Neural progenitor cell (in vitro differentiated cells): ENCODE measurements at regions not wholly inside any gene's neighbourhood (a gene's known extent, or its start where the extent isn't known, plus 50 kb on each side); places are given as distances from the start of the nearest gene placed in this dataset.

Experiments used
- CTCF ChIP-seq: fragments of 200-600 bp; sonication (generic); IDR thresholded peaks from 2 replicates; pipeline ENCODE4 v1.5.1; 2017; ENCODE audit warnings: antibody characterized with exemption, mild to moderate bottlenecking
- EZH2 ChIP-seq: fragments of 200-600 bp; sonication (generic); IDR thresholded peaks from 2 replicates; pipeline ENCODE4 v1.6.1; 2017; ENCODE audit warnings: antibody characterized with exemption, mild to moderate bottlenecking, moderate library complexity
- EZH2phosphoT487 ChIP-seq: fragments of 200-600 bp; sonication (generic); IDR thresholded peaks from 2 replicates; pipeline ENCODE4 v1.6.1; 2017; ENCODE audit warnings: antibody characterized with exemption

DNA sequence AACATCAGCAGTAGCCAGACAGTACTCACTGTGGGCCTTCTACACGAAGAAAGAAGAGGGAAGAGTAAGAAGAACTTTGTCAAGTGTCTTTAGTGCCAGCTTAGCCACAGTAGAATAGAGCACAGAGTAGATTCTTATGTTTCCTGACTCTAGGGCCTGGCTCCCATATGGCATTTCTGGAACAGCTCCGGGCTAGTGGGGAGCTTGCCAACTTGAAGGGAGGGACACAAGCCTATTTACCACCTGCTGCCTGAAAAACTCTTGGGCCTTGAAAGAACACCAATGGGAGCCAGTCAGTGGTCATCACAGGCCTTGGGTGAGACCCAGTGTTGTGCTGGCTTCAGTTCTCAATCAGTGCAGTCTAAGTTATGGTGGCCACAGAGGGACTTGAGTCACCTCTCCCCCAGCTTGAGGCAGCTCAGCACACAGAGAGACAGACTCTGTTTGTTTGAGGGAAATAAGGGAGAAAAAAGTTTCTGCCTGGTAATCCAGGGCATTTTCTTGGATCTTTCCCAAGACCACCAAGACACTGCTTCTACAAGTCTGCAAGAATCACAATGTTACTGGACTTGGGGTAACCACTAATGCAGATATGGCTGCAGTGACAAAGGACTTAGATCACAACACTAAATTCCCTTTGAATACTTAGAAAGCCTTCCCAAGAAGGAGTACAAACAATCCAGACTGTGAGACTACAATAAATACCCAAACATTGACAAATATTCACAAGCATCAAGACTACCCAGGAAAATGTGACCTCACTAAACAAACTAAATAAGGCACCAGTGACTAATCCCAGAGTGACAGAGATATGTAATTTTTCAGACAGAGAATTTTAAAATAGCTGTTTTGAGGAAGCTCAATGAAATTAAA, 261.0 kb upstream of the NDST3 start:
- TF ChIP-seq CTCF (no peak), EZH2phosphoT487 (no peak), EZH2 (no peak)
